Osteoblast (primary cell): ENCODE measurements at regions not wholly inside any gene's neighbourhood (a gene's known extent, or its start where the extent isn't known, plus 50 kb on each side); places are given as distances from the start of the nearest gene placed in this dataset.

ENCODE experiments used
- DNase-seq: peaks from one replicate; pipeline ENCODE4 v3.0.0; 2011; ENCODE audit warnings: low spot score, mixed read lengths; ENCODE audit not compliant: insufficient read length; ENCODE audit errors: missing footprints
- H2AFZ ChIP-seq: 2 replicates; pipeline ENCODE4 v1.6.0; 2011; ENCODE audit warnings: mild to moderate bottlenecking, low read length
- H3K27ac ChIP-seq: 2 replicates; pipeline ENCODE4 v1.5.1; 2011; ENCODE audit warnings: mild to moderate bottlenecking, low read depth, low read length, moderate library complexity
- H3K27me3 ChIP-seq: 2 replicates; pipeline ENCODE4 v1.6.0; 2012; ENCODE audit warnings: mild to moderate bottlenecking, control low read depth, inconsistent platforms, low read length, moderate library complexity; ENCODE audit not compliant: insufficient read depth
- H3K36me3 ChIP-seq: 2 replicates; pipeline ENCODE4 v1.5.1; 2011; ENCODE audit warnings: mild to moderate bottlenecking, low read length, control low read depth, moderate library complexity; ENCODE audit not compliant: insufficient read depth
- H3K4me1 ChIP-seq: 2 replicates; pipeline ENCODE4 v1.5.1; 2011; ENCODE audit warnings: mild to moderate bottlenecking, low read length, control low read depth, moderate library complexity; ENCODE audit not compliant: insufficient read depth
- H3K4me2 ChIP-seq: 2 replicates; pipeline ENCODE4 v1.6.0; 2011; ENCODE audit warnings: mild to moderate bottlenecking, low read length; ENCODE audit not compliant: insufficient read depth
- H3K4me3 ChIP-seq: fragments of 200-600 bp; sonication (generic); 3 replicates; pipeline ENCODE4 v1.5.1; 2012; ENCODE audit warnings: mild to moderate bottlenecking, low read length, inconsistent platforms; ENCODE audit not compliant: insufficient read depth
- H3K79me2 ChIP-seq: 2 replicates; pipeline ENCODE4 v1.6.0; 2012; ENCODE audit warnings: mild to moderate bottlenecking, low read length, control low read depth, inconsistent platforms; ENCODE audit not compliant: insufficient read depth
- H3K9me3 ChIP-seq: 2 replicates; pipeline ENCODE4 v1.5.1; 2011; ENCODE audit warnings: low read depth, low read length, control low read depth
- H4K20me1 ChIP-seq: 2 replicates; pipeline ENCODE4 v1.6.0; 2012; ENCODE audit warnings: mild to moderate bottlenecking, low read length, control low read depth; ENCODE audit not compliant: insufficient read depth
- TF ChIP-seq, protein P1 (sequence below): IDR thresholded peaks from 2 replicates; pipeline ENCODE4 v1.5.1; 2011; ENCODE audit warnings: mild to moderate bottlenecking, low read depth, low read length, moderate library complexity; ENCODE audit errors: extremely low read depth

DNA sequence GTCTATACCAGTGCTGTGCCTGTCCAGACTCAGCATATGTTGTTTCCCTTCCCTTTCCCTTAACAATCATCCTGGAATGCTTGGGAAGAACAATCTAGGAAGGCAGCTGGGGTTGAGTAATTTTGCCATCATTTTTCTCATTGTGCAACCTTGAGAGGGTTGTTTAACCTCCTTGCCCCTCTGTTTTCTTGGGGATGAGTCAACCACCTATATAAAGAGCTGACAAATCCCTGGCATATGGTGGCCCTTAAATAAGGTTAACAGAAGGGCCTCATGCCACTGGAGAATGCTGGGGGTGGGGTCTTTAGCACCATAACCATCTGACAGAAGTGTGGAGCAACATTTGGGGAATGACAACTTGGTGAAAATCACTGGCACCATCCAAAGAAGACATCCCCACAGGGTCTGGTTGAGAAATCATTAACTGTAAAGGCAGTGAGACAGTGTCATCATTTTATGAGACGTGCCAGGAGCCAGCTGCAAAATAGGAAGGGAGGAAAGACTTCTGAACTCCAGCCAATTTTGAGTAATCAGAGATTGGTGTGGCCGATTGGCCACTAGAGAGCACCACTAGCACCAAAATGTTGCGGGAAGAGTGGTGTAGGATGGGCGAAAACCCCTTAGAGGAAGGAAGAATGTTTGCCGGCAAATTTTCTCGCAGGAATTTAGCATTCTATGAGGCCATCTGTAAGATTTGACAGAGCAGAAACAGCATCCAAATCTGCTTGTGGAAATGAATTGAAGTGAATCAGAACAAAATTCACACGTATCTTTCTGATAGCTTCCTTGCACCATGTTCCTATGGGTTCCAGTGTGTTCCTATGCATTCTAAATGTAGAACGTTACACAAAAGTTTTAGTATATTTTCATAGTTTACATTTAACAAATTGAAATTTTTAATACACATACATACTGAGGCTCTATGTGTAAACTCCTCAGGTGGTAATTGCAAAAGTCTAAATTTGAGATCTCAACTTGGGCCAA is 113.8 kb downstream of the MSX2 start:
- no peak overlapping the region for H2AFZ ChIP-seq
- no peaks in the 10 kb centered on the region for H4K20me1 ChIP-seq
- TF ChIP-seq, protein P1, sequence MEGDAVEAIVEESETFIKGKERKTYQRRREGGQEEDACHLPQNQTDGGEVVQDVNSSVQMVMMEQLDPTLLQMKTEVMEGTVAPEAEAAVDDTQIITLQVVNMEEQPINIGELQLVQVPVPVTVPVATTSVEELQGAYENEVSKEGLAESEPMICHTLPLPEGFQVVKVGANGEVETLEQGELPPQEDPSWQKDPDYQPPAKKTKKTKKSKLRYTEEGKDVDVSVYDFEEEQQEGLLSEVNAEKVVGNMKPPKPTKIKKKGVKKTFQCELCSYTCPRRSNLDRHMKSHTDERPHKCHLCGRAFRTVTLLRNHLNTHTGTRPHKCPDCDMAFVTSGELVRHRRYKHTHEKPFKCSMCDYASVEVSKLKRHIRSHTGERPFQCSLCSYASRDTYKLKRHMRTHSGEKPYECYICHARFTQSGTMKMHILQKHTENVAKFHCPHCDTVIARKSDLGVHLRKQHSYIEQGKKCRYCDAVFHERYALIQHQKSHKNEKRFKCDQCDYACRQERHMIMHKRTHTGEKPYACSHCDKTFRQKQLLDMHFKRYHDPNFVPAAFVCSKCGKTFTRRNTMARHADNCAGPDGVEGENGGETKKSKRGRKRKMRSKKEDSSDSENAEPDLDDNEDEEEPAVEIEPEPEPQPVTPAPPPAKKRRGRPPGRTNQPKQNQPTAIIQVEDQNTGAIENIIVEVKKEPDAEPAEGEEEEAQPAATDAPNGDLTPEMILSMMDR, result no peak
- no peaks in the 10 kb centered on the region for H3K4me1 ChIP-seq
- no peak overlapping the region for H3K4me3 ChIP-seq
- H3K79me2 ChIP-seq, result no peaks in the 10 kb centered on the region
- no peak for DNase-seq
- no peak overlapping the region for H3K27ac ChIP-seq
- H3K9me3 ChIP-seq, result no peaks in the 10 kb centered on the region
- no peak overlapping the region for H3K4me2 ChIP-seq
- H3K36me3 ChIP-seq, result no peaks in the 10 kb centered on the region
- no peaks in the 10 kb centered on the region for H3K27me3 ChIP-seq

DNA sequence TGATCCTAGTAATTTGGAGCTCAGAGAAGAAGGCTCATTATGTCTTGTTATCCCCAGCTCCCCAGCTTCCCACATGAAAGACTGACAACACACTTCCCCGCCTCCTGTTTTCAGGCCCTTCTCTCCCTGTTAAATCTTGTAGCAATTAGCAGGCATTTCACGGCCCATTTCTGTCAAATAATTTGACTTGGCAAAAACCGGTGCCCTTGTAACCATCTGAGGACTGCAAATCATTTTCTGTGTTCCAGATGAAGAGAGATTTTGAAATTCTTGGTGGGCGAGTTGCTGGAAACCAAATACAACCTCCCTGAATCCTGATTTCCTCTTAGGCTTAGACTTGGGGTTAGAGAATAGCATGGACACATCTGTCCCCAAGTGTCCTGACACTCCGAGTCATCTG is 109.7 kb downstream of the MSX2 start:
- no peak overlapping the region for H3K4me2 ChIP-seq
- no peaks in the 10 kb centered on the region for H3K4me1 ChIP-seq
- H3K36me3 ChIP-seq, result no peaks in the 10 kb centered on the region
- H4K20me1 ChIP-seq, result no peaks in the 10 kb centered on the region
- TF ChIP-seq, protein P1, result no peak
- H3K27ac ChIP-seq, result no peak overlapping the region
- DNase-seq, result no peak
- no peaks in the 10 kb centered on the region for H3K27me3 ChIP-seq
- no peak overlapping the region for H3K4me3 ChIP-seq
- H2AFZ ChIP-seq, result no peak overlapping the region
- no peaks in the 10 kb centered on the region for H3K9me3 ChIP-seq
- no peaks in the 10 kb centered on the region for H3K79me2 ChIP-seq

DNA sequence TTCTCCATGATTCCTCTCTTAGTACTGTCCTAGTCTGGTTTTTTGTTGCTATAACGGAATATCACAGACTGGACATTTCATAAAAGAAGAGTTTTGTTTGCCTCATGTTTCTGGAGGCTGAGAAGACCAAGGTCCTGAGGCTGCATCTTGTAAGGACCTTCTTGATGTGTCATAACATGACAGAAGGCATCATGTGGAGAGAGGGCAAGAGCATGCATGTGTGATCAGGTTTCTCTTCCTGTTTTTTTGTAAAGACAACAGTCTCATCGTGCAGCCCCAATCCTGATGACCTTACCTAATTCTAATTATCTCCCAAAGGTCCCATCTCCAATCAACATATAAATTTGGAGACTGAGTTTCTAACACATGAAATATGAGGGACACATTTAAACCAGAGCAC is 108.4 kb downstream of the MSX2 start:
- Histone ChIP-seq H3K79me2 (no peaks in the 10 kb centered on the region), H3K36me3 (no peaks in the 10 kb centered on the region), H3K4me2 (no peak overlapping the region), H3K27ac (no peak overlapping the region), H3K9me3 (no peaks in the 10 kb centered on the region), H4K20me1 (no peaks in the 10 kb centered on the region), H2AFZ (no peak overlapping the region), H3K4me3 (no peak overlapping the region), H3K4me1 (no peaks in the 10 kb centered on the region), H3K27me3 (no peaks in the 10 kb centered on the region)
- no peak for DNase-seq
- TF ChIP-seq, protein P1, result no peak

DNA sequence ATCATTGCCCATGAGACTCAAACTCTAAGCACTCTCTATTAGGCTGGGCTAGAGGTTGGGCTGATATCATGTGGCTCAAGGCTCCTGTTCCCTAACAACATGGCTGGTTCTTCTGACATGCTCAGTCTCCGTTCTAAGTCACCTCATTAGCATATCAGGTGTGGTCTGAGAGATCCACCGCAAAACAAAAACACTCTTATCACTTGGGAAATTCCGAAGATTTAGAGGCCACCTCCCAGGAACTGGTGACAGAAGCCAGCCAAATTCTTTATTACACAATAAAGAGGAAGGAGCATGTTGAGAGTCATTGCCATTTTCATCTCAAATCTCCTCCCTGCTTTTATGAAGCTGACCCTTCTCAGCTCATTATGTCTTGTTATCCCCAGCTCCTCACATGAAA is 107.6 kb downstream of the MSX2 start:
- TF ChIP-seq, protein P1, result no peak
- Histone ChIP-seq H3K4me3 (no peak overlapping the region), H3K27me3 (no peaks in the 10 kb centered on the region), H3K36me3 (no peaks in the 10 kb centered on the region), H3K79me2 (no peaks in the 10 kb centered on the region), H4K20me1 (no peaks in the 10 kb centered on the region), H3K27ac (no peak overlapping the region), H2AFZ (no peak overlapping the region), H3K4me2 (no peak overlapping the region), H3K9me3 (no peaks in the 10 kb centered on the region), H3K4me1 (no peaks in the 10 kb centered on the region)
- no peak for DNase-seq
